Activated CD4-positive, alpha-beta T cell treated with anti-CD3 and anti-CD28 coated beads, Interleukin-2, Interleukin-6, amounts not matched to agents 100 ng/mL and 50 ng/mL, durations not matched to agents 16 hours and 8 hours (primary cell): ENCODE measurements at regions not wholly inside any gene's neighbourhood (a gene's known extent, or its start where the extent isn't known, plus 50 kb on each side); places are given as distances from the start of the nearest gene placed in this dataset.

Experiments used
- DNase-seq: peaks from one replicate; pipeline ENCODE4 v3.0.0-alpha.2; 2020

DNA sequence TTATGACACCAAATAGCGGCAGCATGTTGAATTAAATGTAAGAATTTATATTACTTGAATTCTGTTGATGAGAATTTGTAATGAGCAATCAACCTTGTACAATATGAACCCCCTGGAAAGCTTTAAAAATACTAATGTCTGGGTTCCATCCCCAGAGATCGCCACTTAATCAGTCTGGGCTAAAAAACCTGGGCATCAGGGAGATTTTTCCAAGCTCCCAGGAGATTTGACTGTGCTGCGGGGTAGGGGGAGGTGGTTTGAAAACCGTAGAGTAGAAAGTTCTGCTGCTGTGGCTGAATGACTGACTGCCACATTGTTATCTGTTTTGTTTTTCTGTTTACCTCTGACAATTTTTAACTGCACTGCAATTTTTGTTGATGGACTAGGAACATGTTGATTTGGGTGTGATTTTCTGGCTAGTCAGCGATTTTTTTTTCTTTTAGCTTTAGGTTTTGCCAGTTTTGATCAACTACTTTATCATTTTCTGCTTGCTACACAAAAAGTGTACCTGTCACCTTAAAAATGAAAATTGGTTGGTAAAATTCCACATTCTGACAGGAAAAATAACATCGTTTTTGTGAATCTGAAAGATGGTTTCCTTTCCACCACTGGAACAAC is 79.3 kb downstream of the PCTP start:
- no peak for DNase-seq

DNA sequence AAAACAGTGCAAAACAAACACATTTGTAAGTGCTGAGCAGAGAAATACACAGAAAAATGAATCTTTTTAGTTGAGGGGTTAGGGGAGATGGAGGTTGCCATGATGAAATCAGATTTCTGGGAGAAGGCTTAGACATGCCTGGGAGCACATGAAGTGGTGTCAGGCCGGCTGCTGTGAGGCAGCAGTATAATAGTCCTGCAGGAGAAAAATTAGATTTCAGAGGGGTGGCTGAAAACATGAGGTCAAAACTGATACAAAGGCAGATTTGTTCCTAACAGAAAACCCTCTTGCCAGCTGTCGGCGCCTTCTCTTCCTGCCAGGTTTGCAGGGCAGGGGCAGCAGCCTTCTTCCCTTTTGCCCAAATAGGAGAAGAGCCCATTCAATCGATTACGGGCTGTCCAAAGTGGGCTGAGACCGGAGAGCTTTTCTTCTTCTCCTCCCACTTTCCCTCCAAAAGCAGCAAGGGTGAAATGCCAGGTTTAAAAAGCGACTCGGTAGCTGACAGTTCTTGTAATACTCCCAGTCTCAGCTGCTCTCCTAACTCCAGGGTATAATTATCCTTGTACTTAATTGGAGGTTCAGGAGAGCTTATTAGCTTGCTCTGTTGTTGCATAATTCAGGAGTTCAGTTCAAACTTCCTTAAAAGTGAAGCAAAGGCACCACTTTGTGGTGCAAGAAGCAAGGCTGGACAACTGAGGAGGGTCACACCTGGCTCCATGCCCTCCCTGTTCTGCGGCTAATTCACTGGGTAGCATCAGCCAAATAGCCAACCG is 80.0 kb downstream of the PCTP start:
- DNase-seq: no peak

DNA sequence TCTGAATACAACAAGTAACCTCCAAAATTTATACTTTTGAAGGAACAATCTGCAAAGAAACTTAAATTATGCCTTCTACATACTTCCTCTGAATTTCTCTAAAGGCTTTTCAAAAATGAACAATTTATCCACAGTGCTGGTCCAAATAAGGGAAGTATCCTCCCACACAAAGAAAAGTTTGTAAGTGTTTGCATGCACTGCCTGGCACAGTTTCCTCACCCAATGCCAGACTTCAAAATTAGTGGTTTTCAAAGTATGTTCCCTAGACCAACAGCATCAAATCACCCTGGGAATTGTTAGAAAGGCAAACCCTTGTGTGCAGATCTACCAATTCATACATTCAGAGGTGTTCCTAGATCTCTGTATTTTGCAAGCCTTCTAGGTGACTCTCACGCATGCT is 82.5 kb downstream of the PCTP start:
- no peak for DNase-seq

DNA sequence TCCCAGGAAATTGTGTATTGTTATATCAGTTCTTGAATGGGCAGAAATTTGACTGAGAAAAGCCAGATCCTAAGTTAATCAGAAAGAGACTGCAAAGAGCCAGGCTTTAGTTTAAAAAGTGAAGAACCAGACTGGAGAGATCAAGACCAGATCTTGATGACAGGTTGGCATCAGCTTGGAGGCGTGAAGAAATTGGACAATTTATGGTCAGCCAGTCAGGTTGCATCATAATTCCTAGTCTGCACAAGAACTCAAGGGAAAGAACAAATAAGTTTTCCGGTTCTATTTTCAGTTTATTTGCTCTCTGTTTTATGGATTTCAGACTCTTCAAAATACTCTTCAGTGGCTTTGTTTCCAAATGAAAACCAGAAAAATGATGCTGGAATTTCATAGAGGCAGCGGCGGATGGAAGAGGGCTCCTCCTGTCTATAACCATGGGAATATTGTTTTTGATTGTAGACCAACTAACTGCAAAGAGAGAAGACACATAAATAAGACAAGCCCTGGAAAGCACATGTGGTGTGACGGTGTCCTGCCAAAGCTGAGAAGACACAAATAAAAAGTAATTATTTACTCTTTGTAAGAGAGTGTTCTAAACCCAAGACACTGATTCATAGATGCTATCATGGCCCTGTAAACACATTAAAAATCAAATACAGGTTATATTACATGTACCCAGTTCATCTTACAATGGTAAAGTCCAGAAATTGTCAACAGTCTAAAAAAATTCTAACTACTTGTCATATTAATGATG is 91.7 kb downstream of the PCTP start:
- DNase-seq: no peak

DNA sequence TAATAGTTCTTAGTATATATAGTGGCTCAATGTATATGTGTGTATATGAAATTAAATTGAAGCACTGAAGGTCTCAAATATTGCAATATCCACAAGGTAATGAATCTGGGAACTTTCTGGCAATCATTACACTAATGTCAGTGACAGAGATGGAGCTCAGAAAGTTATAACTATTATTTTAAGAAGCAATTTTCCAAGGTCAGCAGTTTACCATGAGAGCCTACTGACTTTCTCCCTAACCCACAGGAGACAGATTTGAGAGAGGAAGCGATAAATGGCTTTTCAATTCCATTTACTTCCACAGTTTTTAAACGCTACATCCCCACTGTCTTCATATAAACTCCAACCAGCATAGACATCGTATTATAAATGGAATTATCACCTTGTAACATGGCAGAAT is 92.9 kb downstream of the PCTP start:
- no peak for DNase-seq

DNA sequence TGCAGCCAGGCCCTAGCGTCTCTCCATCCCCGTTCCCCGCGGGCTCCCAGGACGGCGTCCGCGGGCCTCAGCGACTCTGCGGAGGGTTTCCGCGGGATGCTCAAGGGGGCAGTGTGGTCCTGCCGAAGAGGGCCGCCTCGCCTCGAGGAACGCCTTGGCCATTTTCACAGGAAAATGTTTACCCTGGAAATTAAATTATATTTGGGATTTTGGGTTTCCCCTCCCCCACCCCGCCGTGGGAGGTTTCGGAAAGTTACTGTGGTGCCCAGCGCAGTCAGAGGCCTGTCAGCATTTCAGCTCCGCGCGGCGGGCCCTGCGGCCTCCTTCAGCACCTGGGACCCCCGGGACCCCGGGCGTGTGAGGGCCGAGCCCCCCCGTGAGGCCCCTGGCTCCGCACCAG is 94.5 kb downstream of the PCTP start:
- peak; percentile 19 for DNase-seq

DNA sequence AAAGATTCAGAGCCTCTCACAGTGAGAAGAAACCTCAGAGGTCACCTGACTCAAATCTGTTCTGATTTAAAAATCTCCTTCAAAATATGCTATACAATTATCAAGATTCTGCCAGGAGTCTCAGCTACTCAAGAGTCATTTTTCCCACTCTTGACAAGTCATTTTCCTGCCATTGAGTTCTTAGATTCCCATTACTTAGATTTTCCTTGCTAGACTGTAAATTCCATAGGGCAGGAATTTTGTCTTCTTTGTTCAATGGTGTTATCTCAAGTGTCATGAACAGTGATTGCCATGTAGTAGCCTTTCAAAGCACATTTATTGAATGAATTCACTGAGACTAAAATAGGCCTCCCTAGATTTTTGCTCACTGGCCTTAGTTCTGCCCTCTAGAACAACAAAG is 95.9 kb downstream of the PCTP start:
- no peak for DNase-seq

DNA sequence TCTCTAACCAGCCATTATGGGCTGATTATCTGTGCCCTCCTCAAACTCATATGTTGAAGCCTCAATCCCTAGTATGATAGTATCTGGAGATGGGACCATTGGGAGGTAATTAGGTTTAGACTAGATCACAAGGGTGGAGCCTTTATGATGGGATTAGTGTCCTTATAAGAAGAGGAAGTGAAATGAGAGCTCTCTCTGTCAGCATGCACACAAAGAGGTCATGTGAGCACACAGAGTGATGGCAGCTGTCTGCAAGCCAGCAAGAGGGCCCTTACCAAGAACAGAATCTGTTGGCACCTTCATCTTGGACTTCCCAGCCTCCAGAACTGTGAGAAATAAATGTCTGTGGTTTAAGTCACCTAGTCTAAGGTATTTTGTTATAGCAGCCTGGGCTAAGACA is 101.9 kb downstream of the PCTP start:
- DNase-seq: no peak

DNA sequence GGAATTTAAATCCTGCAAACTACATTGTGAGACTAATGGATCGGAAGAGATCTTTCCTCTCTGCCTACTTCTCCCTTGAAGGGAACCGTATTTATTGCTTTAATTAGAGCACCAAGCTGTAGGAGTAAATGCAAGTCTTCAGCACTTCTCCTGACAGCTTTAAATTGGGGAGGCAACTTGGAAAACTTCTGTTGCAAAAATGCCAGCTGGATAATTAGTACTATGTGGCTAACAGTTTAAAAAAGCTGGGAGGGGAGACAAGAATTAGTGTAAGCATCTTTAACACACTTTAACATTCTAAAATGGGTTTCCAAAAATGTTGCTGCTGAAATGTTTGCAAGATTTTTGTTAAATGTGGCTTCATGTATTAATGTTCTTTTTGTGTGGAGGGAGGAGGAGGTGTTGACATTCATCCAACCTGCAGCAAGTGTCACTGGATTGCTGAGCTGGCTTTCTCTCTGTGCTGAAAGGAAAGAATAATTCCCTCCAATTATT is 108.5 kb downstream of the PCTP start:
- no peak for DNase-seq

DNA sequence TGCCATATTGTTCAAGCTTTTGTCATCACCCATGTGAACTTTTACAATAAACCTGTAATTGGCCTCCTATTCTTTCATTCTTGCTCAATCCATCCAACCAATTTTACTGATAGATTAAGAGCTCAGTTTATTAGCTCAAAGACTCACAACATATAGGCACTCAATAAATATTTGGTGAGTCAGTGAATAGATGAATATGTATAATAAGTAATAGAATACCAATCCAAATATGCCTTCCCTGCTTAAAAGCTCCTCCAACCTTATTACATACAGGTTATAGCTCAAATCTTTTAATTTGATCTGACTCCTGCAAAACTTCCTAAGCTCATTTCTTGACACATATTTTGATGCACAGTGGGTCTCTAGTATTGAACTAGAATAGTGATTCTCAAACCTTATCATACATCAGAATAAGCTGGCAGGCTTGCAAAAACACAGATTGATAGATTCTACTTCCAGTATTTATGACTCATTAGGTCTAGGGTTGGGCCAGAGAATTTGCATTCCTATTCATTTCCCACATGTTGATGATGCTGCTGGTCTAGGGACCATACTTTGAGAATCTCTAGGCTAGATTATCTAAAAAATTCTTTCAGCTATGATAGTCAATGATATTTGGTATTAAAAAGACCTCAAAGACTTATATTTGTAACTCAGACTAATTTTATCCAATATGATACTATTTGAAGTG is 114.4 kb downstream of the PCTP start:
- no peak for DNase-seq

DNA sequence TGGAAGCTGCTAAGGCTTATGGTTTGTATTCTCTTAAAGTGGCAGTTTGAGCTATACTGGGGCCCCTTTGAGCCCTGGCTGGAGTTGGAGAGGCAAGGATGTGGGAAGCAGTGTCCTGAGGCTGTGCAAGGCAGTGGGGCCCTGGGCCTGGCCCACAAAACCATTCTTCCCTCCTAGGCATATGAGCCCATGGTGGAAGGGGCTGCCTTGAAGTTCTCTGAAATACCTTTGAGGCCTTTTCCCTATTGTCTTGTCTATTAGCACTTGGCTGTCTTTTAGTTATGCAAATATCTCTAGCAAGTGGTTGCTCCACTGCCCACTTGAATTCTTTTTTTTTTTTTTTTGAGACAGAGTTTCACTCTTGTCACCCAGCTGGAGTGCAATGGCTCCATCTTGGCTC is 119.2 kb downstream of the PCTP start:
- DNase-seq: no peak

DNA sequence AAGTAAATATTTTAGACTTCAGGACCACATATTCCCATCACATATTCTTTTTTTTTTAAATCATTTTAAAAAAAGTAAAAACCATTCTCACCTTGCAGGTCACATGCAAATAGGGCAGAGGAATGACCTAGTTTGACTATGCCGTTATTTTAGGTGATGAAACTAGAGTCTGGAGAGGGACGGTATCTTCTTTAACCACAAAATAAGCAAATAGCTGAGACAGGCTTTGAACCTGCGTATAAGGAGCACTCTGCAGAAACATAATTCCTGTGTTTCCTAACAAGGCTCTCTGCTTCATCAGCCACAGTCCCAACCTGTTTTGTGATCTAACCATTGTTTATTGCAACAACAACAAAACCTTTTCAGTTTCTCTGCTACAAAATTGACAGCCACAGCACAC is 121.5 kb downstream of the PCTP start:
- no peak for DNase-seq

DNA sequence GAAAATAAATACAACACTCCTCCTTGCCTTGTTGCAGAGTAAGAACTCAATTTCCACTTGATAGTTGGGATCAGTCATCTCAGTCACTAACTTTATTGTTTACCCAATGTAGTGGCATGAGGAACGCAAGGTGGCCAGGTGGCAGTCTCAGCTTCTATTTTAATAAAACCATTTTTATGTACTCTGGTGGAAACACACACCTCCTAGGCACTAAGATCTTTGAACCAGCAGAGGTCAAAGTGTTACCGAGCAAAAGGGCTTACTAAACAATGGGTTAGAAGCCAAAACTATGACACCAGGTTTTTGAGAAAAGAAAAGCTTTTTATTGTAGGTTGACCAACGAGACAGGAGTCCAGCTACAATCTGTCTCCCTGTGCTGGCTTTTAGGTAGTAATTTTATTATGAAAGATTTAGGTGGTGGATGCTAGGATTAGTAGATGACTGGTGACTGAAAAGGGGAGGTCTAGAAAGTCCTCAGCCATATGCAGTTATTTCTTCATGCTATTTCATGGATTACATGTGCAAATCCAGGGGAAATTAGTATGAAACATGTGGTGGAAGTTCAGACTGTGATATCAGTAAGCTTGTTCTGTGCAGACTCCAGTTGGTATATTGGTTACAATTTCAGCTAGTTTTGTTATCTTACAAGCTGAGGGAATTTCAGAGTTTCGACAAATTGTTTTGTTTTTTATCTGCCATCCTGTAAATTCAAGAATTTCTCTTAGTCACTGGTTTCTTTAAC is 122.3 kb downstream of the PCTP start:
- no peak for DNase-seq

DNA sequence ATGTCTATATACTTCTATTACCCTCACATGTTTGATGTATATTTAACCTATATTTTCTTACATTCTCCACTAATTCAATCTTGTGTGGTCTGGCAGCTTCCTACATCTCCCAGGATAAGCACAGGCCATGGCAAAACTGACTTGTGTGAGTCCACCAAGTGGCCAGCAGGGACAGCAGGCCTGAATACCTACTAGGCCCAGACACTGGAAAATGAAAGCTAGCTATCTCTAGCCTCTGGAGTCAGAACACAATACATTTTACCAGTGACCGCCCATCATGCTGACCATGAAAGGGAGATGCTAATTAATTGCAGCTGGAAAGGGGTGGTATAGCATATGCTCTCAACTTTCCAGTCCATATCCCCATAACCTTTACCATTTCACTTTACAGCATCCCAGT is 132.3 kb downstream of the PCTP start:
- DNase-seq: no peak

DNA sequence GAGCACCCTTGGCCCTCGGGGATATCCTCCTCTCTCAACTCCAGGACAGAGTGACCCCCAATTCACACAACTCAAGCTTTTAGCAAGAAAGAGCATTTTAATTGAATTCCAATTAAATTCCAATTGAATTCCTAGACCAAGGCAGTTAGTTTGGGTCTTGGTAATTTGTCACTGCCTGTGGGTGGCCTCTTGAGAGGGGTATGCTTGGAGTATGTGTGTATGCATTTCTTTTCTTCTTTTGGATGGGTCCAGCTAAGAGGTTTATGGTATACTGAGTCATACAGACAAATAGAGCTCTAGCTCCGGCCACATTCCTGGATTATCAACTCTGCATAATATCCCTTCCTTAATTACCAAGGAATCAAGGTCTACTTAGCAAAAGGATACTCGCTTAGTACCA is 136.7 kb downstream of the PCTP start:
- no peak for DNase-seq

DNA sequence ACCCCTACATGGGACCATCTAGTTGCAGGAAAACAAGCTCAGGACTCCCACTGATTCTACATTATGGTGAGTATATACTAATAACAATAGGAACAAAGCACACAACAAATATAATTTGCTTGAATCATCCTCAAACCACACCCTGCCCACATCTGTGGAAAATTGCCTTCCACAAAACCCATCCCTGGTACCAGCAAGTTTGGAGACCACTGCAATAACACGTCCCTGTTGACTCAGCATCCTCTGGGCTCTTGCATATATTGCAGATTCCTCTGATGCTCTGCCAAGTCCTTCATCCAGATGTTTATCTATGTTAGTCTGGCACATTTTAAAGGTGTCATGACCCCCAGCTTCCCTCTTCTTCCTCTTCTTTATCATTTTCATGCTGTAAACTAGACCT is 138.4 kb downstream of the PCTP start:
- no peak for DNase-seq

DNA sequence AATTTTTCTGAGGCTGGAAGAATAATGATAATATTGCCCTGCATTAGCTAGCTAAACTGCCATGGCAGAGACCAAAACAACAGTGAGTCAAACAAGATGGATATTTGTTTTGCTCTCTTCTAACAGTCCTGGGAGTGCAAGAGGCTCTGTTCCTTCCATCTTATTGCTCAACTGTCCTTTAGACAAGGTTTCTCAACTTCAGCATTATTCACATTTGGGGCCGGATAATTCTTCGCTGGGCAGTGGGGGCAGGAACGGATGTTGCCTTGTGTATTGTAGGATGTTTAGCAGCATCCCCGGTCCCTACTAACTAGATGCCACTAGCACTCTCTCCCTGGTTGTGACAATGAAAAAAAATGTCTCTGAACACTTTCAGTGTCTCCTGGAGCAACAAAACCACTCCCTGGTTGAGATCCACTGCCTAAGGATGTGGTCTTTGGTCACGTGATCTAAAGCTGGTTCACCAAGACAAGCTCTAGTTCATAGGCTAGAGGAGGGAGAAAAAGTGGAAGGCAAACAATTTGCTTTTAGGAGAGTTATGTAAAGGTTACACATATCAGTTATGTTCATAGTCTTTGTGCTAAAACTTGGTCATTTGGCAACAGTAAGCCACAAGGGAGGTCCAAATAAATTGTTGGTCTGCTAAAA is 144.4 kb downstream of the PCTP start:
- no peak for DNase-seq

DNA sequence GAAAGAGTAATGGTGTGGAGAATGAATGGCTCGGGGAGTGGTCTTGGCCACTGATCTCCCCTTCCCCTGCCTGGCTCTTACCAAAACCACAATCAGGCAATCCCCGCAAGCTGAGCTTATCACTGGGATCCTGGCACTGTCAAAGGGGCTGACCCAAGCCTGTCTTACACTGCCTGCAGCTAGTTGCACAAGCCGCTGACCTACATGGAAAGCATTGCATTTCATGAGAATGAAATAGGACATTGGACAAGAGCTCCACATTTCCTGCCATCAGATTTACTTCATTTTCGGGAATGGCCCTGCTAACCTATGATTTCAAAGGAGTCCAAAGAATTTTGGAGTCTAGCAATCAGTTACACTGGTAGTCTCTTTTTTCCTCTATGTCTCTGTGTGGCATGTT is 146.4 kb downstream of the PCTP start:
- no peak for DNase-seq

DNA sequence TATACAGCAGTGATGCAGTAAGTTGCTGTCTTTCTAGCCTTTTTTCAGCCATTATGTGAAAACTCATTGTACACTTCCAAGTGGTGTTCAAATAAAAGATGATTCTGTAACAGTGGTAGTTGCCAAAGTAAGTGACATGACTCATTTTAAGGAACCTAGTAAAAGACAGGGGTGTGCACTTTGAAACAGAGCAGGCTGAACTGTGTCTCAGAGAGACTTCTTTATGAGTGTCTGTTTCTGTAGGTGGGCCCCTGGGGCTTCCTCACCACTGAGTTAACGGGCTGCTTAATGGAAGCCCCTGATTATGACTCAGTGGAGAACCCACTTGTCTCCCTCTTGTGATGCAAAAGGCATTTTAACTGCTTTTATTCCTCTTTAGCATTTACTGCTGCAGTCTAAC is 147.3 kb downstream of the PCTP start:
- no peak for DNase-seq

DNA sequence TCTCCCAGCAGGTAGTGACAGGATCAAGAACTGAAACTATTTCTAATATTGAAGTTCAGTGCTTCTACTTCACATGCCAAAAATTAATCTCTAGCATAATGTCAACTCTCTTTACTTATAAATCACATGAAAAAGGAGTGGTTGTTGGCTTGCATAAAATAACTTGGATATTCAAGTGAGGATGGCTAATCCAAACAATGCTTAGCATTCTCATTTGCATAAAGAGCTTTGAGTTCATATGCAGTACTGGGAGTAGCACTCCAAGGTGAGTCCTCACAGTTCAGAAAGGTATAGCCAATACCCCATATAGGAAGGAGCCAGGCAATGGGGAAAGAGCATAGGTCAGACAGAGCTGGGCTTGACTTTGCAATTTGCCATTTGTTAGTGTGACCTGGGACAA is 149.3 kb downstream of the PCTP start:
- DNase-seq: no peak

DNA sequence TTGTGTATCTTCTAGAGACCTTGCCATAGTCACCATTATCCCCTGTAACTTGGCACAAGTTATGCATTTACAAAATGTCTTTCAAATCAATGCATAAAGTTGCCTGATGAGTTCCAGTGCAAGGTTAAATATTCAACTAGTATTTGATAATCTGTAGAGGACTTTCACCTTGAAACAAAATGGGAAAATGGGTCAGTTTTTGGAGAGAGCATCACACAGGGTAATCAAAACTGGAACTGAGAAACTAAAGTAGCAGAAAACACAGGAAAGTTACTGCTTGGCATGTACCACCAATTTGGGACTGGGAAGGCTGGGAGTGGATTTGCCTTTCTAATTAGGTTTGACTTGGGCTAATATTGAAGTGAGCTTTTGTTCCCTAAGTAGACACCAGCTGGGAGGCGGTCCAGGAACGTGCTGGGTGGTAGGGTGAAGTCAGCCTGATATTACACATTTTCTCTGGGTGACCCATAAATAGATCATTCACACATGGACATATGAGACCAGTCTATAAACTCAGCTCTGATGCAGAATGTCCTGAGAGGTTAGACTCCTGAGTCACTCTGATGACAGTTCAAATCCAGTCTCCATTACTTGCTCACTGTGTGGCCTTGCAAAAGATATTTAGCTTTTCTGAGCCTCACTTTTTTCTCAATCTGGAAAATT is 152.3 kb downstream of the PCTP start:
- no peak for DNase-seq

DNA sequence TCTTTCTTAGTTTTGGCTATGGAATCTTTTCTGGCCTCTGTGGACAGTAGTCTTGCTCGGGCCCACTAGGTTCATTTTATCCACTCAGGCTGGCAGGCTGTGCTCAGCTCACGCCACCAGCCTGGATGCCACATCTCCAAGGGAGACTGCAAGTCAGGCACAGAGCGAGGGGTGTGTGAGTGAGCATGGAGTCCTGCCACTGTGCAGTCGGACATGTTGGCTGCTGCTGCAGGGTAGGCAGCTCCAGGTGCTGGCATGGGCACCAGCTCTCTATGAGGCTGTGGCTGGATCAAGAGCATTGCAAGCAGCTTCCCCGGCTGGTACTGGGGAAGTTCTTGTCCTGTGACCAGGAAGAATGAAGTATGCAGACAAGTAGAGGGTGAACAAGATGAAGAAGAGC is 158.9 kb downstream of the PCTP start:
- no peak for DNase-seq
